ENCODE measurements at regions not wholly inside any gene's neighbourhood (a gene's known extent, or its start where the extent isn't known, plus 50 kb on each side); places are given as distances from the start of the nearest gene placed in this dataset.

GRCh38 chr7:155173905-155174304, 103.8 kb downstream of the HTR5A start:
- TF ChIP-seq CTCF (IDR thresholded peaks at IDR 0.05) = no peak
- no peaks in the 10 kb centered on the region for H3K36me3 Mint-ChIP-seq (ENCODE audit: unreplicated experiment)
- no peaks in the 10 kb centered on the region for H3K4me1 Mint-ChIP-seq (ENCODE audit: unreplicated experiment)
- no peaks in the 10 kb centered on the region for H3K9me3 Mint-ChIP-seq (ENCODE audit: unreplicated experiment)
- H3K27me3 Mint-ChIP-seq (ENCODE audit: unreplicated experiment) = peaks cover 6% of the 10 kb centered on the region
- H3K4me3 Mint-ChIP-seq (ENCODE audit: unreplicated experiment) = no peak overlapping the region
- peak; percentile 49 for DNase-seq (ENCODE audit: extremely low spot score, unreplicated experiment)
- no peak overlapping the region for H3K27ac Mint-ChIP-seq (ENCODE audit: unreplicated experiment)

GRCh38 chr7:155178096-155178495, 108.0 kb downstream of the HTR5A start:
- Mint-ChIP-seq H3K27me3 (ENCODE audit: unreplicated experiment) (peaks cover 6% of the 10 kb centered on the region), H3K27ac (ENCODE audit: unreplicated experiment) (no peak overlapping the region), H3K9me3 (ENCODE audit: unreplicated experiment) (peaks cover 9% of the 10 kb centered on the region), H3K4me3 (ENCODE audit: unreplicated experiment) (no peak overlapping the region), H3K36me3 (ENCODE audit: unreplicated experiment) (no peaks in the 10 kb centered on the region), H3K4me1 (ENCODE audit: unreplicated experiment) (no peaks in the 10 kb centered on the region)
- DNase-seq (ENCODE audit: extremely low spot score, unreplicated experiment) = peak; percentile 23
- TF ChIP-seq CTCF (IDR thresholded peaks at IDR 0.05) = no peak

GRCh38 chr7:155181768-155182167, 111.6 kb downstream of the HTR5A start:
- TF ChIP-seq CTCF (IDR thresholded peaks at IDR 0.05) = no peak
- peaks cover 1% of the 10 kb centered on the region for H3K27me3 Mint-ChIP-seq (ENCODE audit: unreplicated experiment)
- H3K4me1 Mint-ChIP-seq (ENCODE audit: unreplicated experiment) = no peaks in the 10 kb centered on the region
- H3K9me3 Mint-ChIP-seq (ENCODE audit: unreplicated experiment) = peaks cover 29% of the 10 kb centered on the region
- H3K4me3 Mint-ChIP-seq (ENCODE audit: unreplicated experiment) = no peak overlapping the region
- no peaks in the 10 kb centered on the region for H3K36me3 Mint-ChIP-seq (ENCODE audit: unreplicated experiment)
- DNase-seq (ENCODE audit: extremely low spot score, unreplicated experiment) = peak; percentile 48
- no peak overlapping the region for H3K27ac Mint-ChIP-seq (ENCODE audit: unreplicated experiment)

GRCh38 chr7:155182406-155182970, 112.4 kb downstream of the HTR5A start:
- Mint-ChIP-seq H3K27me3 (ENCODE audit: unreplicated experiment) (no peaks in the 10 kb centered on the region), H3K4me1 (ENCODE audit: unreplicated experiment) (no peaks in the 10 kb centered on the region), H3K36me3 (ENCODE audit: unreplicated experiment) (no peaks in the 10 kb centered on the region), H3K4me3 (ENCODE audit: unreplicated experiment) (no peak overlapping the region), H3K9me3 (ENCODE audit: unreplicated experiment) (peaks cover 29% of the 10 kb centered on the region), H3K27ac (ENCODE audit: unreplicated experiment) (no peak overlapping the region)
- no peak for TF ChIP-seq CTCF (IDR thresholded peaks at IDR 0.05)
- DNase-seq (ENCODE audit: extremely low spot score, unreplicated experiment) = peak; percentile 70

GRCh38 chr7:155183655-155184054, 113.5 kb downstream of the HTR5A start:
- no peak overlapping the region for H3K4me3 Mint-ChIP-seq (ENCODE audit: unreplicated experiment)
- H3K27me3 Mint-ChIP-seq (ENCODE audit: unreplicated experiment) = no peaks in the 10 kb centered on the region
- H3K9me3 Mint-ChIP-seq (ENCODE audit: unreplicated experiment) = peaks cover 29% of the 10 kb centered on the region
- no peak for TF ChIP-seq CTCF (IDR thresholded peaks at IDR 0.05)
- H3K27ac Mint-ChIP-seq (ENCODE audit: unreplicated experiment) = no peak overlapping the region
- DNase-seq (ENCODE audit: extremely low spot score, unreplicated experiment) = peak; percentile 54
- H3K4me1 Mint-ChIP-seq (ENCODE audit: unreplicated experiment) = no peaks in the 10 kb centered on the region
- H3K36me3 Mint-ChIP-seq (ENCODE audit: unreplicated experiment) = no peaks in the 10 kb centered on the region
